Stimulated activated CD8-positive, alpha-beta memory T cell treated with anti-CD3 and anti-CD28 coated beads, Interleukin-2, amount 100 ng/mL, for 1 hour (primary cell): ENCODE measurements at regions not wholly inside any gene's neighbourhood (a gene's known extent, or its start where the extent isn't known, plus 50 kb on each side); places are given as distances from the start of the nearest gene placed in this dataset.

Experiments
- DNase-seq, 2 donors: peaks; one replicate each; pipeline ENCODE4 v3.0.0-alpha.2; 2020; ENCODE audit warnings: low read depth in 2 of 2

- no peak for DNase-seq
Measured at GRCh38 chr17:15894913-15895658, 49.8 kb upstream of the ADORA2B start.
